Uterus (tissue), 2 donors: ENCODE measurements at regions not wholly inside any gene's neighbourhood (a gene's known extent, or its start where the extent isn't known, plus 50 kb on each side); places are given as distances from the start of the nearest gene placed in this dataset.

Source experiments
- CTCF ChIP-seq, 4 experiments: fragments of 200-600 bp in 2 of 4; fragments of 450-650 bp in 2 of 4; sonication (generic) in 2 of 4; IDR thresholded peaks; one replicate each; pipeline ENCODE4 v1.5.1; 2016 to 2019; ENCODE audit warnings: antibody characterized with exemption in 4 of 4, mild to moderate bottlenecking in 2 of 4, moderate library complexity in 1 of 4
- POLR2A ChIP-seq, 2 donors: fragments of 450-650 bp; IDR thresholded peaks; one replicate each; pipeline ENCODE4 v1.6.1; 2016; ENCODE audit warnings: antibody characterized with exemption in 2 of 2, mild to moderate bottlenecking in 1 of 2, moderate library complexity in 1 of 2

GRCh38 chr2:215567504-215567903, 131.6 kb upstream of the FN1 start:
- TF ChIP-seq CTCF (IDR thresholded peaks at IDR 0.05) = no peak
- TF ChIP-seq POLR2A (IDR thresholded peaks at IDR 0.05) = no peak
